NCI-H460 (cell line): ENCODE measurements at regions not wholly inside any gene's neighbourhood (a gene's known extent, or its start where the extent isn't known, plus 50 kb on each side); places are given as distances from the start of the nearest gene placed in this dataset.
"Not testable (repeated sequence)": the region's sequence is repeated elsewhere in the genome, so short reads cannot be mapped to it uniquely, and the experiment has no call there.

ENCODE experiments used
- DNase-seq: peaks from one replicate; pipeline ENCODE4 v3.0.0-alpha.2; 2016; ENCODE audit warnings: low read depth; ENCODE audit errors: extremely low read depth

- DNase-seq: no peak
Observed at GRCh38 chr5:153350175-153350883, 140.1 kb upstream of the GRIA1 start.

- no peak for DNase-seq
Observed at GRCh38 chr5:153352685-153353219, 137.7 kb upstream of the GRIA1 start.

- DNase-seq: no peak
Observed at GRCh38 chr5:153357493-153358112, 132.9 kb upstream of the GRIA1 start.

- DNase-seq: no peak
Observed at GRCh38 chr5:153358315-153358976, 132.0 kb upstream of the GRIA1 start.

GRCh38 chr5:153360860-153361259, 129.6 kb upstream of the GRIA1 start:
- no peak for DNase-seq

- no peak for DNase-seq
Observed at GRCh38 chr5:153361735-153362409, 128.6 kb upstream of the GRIA1 start.

- no peak for DNase-seq
Observed at GRCh38 chr5:153365547-153365946, 124.9 kb upstream of the GRIA1 start.

- DNase-seq: no peak
Observed at GRCh38 chr5:153367466-153367865, 123.0 kb upstream of the GRIA1 start.

- no peak for DNase-seq
Observed at GRCh38 chr5:153372425-153373129, 117.9 kb upstream of the GRIA1 start.

GRCh38 chr5:153373130-153373498, 117.4 kb upstream of the GRIA1 start:
- no peak for DNase-seq

- not testable (repeated sequence) for DNase-seq
Observed at GRCh38 chr5:153381630-153382029, 108.8 kb upstream of the GRIA1 start.

- no peak for DNase-seq
Observed at GRCh38 chr5:153390569-153390968, 99.9 kb upstream of the GRIA1 start.

GRCh38 chr5:153399595-153399994, 90.9 kb upstream of the GRIA1 start:
- no peak for DNase-seq

- DNase-seq: no peak
Observed at GRCh38 chr5:153400931-153401330, 89.5 kb upstream of the GRIA1 start.

- no peak for DNase-seq
Observed at GRCh38 chr5:153402550-153402949, 87.9 kb upstream of the GRIA1 start.

- DNase-seq: no peak
Observed at GRCh38 chr5:153403470-153403869, 87.0 kb upstream of the GRIA1 start.

- no peak for DNase-seq
Observed at GRCh38 chr5:153404747-153405146, 85.7 kb upstream of the GRIA1 start.

GRCh38 chr5:153421676-153422075, 68.8 kb upstream of the GRIA1 start:
- DNase-seq: no peak

GRCh38 chr5:153425914-153426313, 64.6 kb upstream of the GRIA1 start:
- no peak for DNase-seq

GRCh38 chr5:153429761-153430380, 60.6 kb upstream of the GRIA1 start:
- no peak for DNase-seq
